CD14-positive monocyte (primary cell): ENCODE measurements at regions not wholly inside any gene's neighbourhood (a gene's known extent, or its start where the extent isn't known, plus 50 kb on each side); places are given as distances from the start of the nearest gene placed in this dataset.

Experiments used
- DNase-seq, 3 donors: peaks; one replicate each; pipeline ENCODE4 v3.0.0-alpha.2; 2011 to 2022
- H2AFZ ChIP-seq: 2 replicates; pipeline ENCODE4 v1.6.0; 2012; ENCODE audit warnings: mild to moderate bottlenecking, low read depth, low read length, inconsistent platforms; ENCODE audit not compliant: insufficient read depth, poor library complexity, severe bottlenecking
- H3K27ac ChIP-seq, 2 donors: 1 replicate in 1 of 2; 2 replicates in 1 of 2; pipeline ENCODE4 v1.5.1; 2012 to 2013; ENCODE audit warnings: low read length in 2 of 2, control low read depth in 1 of 2, inconsistent platforms in 1 of 2, low read depth in 1 of 2, mild to moderate bottlenecking in 1 of 2
- H3K27me3 ChIP-seq, 2 donors: one replicate each; pipeline versions ENCODE4 v1.6.0 to v1.6.1; 2011 to 2013; ENCODE audit warnings: low read length in 2 of 2; ENCODE audit not compliant: control insufficient read depth in 2 of 2, insufficient read depth in 2 of 2
- H3K36me3 ChIP-seq, 2 donors: replicated peaks in 1 of 2; 1 replicate in 1 of 2; 2 replicates in 1 of 2; pipeline versions ENCODE4 v1.5.1 to v1.6.1; 2012 to 2013; ENCODE audit warnings: low read length in 2 of 2, control low read depth in 1 of 2, inconsistent platforms in 1 of 2, mild to moderate bottlenecking in 1 of 2; ENCODE audit not compliant: insufficient read depth in 2 of 2, control insufficient read depth in 1 of 2
- H3K4me1 ChIP-seq, 2 donors: 1 replicate in 1 of 2; 2 replicates in 1 of 2; pipeline versions ENCODE4 v1.5.1 to v1.6.1; 2012 to 2013; ENCODE audit warnings: low read length in 2 of 2, control low read depth in 1 of 2, inconsistent platforms in 1 of 2, mild to moderate bottlenecking in 1 of 2, moderate library complexity in 1 of 2; ENCODE audit not compliant: insufficient read depth in 2 of 2, control insufficient read depth in 1 of 2
- H3K4me2 ChIP-seq: replicated peaks from 2 replicates; pipeline ENCODE3; 2012; ENCODE audit warnings: low read length, moderate library complexity, mild to moderate bottlenecking; ENCODE audit not compliant: poor library complexity, severe bottlenecking; ENCODE audit errors: extremely low read depth
- H3K4me3 ChIP-seq, 3 experiments: fragments of 200-600 bp in 1 of 3; sonication (generic) in 1 of 3; replicated peaks in 1 of 3; 1 replicate in 2 of 3; 2 replicates in 1 of 3; pipeline ENCODE4 v1.5.1; 2011 to 2013; ENCODE audit warnings: low read length in 3 of 3, mild to moderate bottlenecking in 3 of 3, control low read depth in 2 of 3, low read depth in 2 of 3, inconsistent platforms in 1 of 3, moderate library complexity in 1 of 3
- H3K79me2 ChIP-seq: 2 replicates; pipeline ENCODE4 v1.6.0; 2012; ENCODE audit warnings: mild to moderate bottlenecking, control low read depth, inconsistent platforms, low read length, moderate library complexity; ENCODE audit not compliant: insufficient read depth
- H3K9ac ChIP-seq: 2 replicates; pipeline ENCODE4 v1.6.0; 2017; ENCODE audit warnings: low read length, mild to moderate bottlenecking; ENCODE audit not compliant: insufficient read depth, poor library complexity, severe bottlenecking
- H3K9me3 ChIP-seq, 2 donors: replicated peaks in 1 of 2; 1 replicate in 1 of 2; 2 replicates in 1 of 2; pipeline versions ENCODE4 v1.5.1 to v1.6.1; 2012 to 2013; ENCODE audit warnings: low read length in 2 of 2, control low read depth in 1 of 2; ENCODE audit not compliant: control insufficient read depth in 1 of 2, insufficient read depth in 1 of 2
- H4K20me1 ChIP-seq: 2 replicates; pipeline ENCODE4 v1.6.0; 2012; ENCODE audit warnings: mild to moderate bottlenecking, low read length, control low read depth, moderate library complexity; ENCODE audit not compliant: insufficient read depth
- H3K27ac Mint-ChIP-seq, 7 donors: one replicate each; pipeline ENCODE4 v1.8.0; 2020; ENCODE audit warnings: mild to moderate bottlenecking in 7 of 7, mixed read lengths in 7 of 7, moderate library complexity in 6 of 7, inconsistent platforms in 2 of 7
- H3K27me3 Mint-ChIP-seq, 3 donors: one replicate each; pipeline ENCODE4 v1.8.0; 2021 to 2022; ENCODE audit warnings: low read depth in 3 of 3, mild to moderate bottlenecking in 3 of 3, mixed read lengths in 3 of 3, moderate library complexity in 3 of 3, inconsistent platforms in 1 of 3
- H3K36me3 Mint-ChIP-seq, 2 donors: one replicate each; pipeline ENCODE4 v1.8.0; 2020; ENCODE audit warnings: mixed read lengths in 2 of 2, inconsistent platforms in 1 of 2, mild to moderate bottlenecking in 1 of 2
- H3K4me1 Mint-ChIP-seq: one replicate; pipeline ENCODE4 v1.8.0; 2020; ENCODE audit warnings: mild to moderate bottlenecking, mixed read lengths
- H3K4me3 Mint-ChIP-seq, 2 donors: one replicate each; pipeline ENCODE4 v1.8.0; 2020; ENCODE audit warnings: mild to moderate bottlenecking in 2 of 2, mixed read lengths in 2 of 2, moderate library complexity in 1 of 2
- H3K9me3 Mint-ChIP-seq, 7 donors: one replicate each; pipeline ENCODE4 v1.8.0; 2020 to 2022; ENCODE audit warnings: mixed read lengths in 7 of 7, mild to moderate bottlenecking in 6 of 7, moderate library complexity in 6 of 7, inconsistent platforms in 2 of 7
- WGBS: methylation state at CpG from one replicate; pipeline ENCODE4 v1.1.5; 2013; ENCODE audit warnings: missing lambda C conversion rate; ENCODE audit not compliant: insufficient coverage; 5-methylcytosine and 5-hydroxymethylcytosine counted together
- intact Hi-C, 2 donors: fragments of 100-400 bp; cut with micrococcal nuclease; formaldehyde crosslinking; loops; one replicate each; pipeline versions ENCODE4 v1.15.0 to v1.15.1; 2023
- TF ChIP-seq, protein P1 (sequence below): fragments of 200-600 bp; IDR thresholded peaks from one replicate; pipeline ENCODE4 v1.8.0; 2022; ENCODE audit warnings: antibody characterized with exemption, mild to moderate bottlenecking

- intact Hi-C loops, result no loop called here
- Mint-ChIP-seq H3K4me3 (no peak overlapping the region), H3K9me3 (peaks cover 27 to 50% (median 36%) of the 10 kb centered on the region in 7 donors), H3K36me3 (no peaks in the 10 kb centered on the region), H3K27ac (no peak overlapping the region), H3K4me1 (no peaks in the 10 kb centered on the region), H3K27me3 (peaks cover 0 to 3% (median 1%) of the 10 kb centered on the region in 3 donors)
- no peaks in the 10 kb centered on the region for H3K27me3 ChIP-seq
- no peak overlapping the region for H3K9ac ChIP-seq
- 68% methylated on average over 3 of the region's 3 CpGs for WGBS
- no peak overlapping the region for H3K4me3 ChIP-seq
- no peak for DNase-seq
- no peaks in the 10 kb centered on the region for H3K36me3 ChIP-seq
- no peak overlapping the region for H3K27ac ChIP-seq
- peaks cover 75% of the 10 kb centered on the region in 2 donors for H3K9me3 ChIP-seq
- H3K4me2 ChIP-seq, result no peak overlapping the region
- H2AFZ ChIP-seq, result no peak overlapping the region
- no peaks in the 10 kb centered on the region for H3K4me1 ChIP-seq
- H4K20me1 ChIP-seq, result no peaks in the 10 kb centered on the region
- TF ChIP-seq, protein P1, sequence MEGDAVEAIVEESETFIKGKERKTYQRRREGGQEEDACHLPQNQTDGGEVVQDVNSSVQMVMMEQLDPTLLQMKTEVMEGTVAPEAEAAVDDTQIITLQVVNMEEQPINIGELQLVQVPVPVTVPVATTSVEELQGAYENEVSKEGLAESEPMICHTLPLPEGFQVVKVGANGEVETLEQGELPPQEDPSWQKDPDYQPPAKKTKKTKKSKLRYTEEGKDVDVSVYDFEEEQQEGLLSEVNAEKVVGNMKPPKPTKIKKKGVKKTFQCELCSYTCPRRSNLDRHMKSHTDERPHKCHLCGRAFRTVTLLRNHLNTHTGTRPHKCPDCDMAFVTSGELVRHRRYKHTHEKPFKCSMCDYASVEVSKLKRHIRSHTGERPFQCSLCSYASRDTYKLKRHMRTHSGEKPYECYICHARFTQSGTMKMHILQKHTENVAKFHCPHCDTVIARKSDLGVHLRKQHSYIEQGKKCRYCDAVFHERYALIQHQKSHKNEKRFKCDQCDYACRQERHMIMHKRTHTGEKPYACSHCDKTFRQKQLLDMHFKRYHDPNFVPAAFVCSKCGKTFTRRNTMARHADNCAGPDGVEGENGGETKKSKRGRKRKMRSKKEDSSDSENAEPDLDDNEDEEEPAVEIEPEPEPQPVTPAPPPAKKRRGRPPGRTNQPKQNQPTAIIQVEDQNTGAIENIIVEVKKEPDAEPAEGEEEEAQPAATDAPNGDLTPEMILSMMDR, result no peak
- H3K79me2 ChIP-seq, result no peaks in the 10 kb centered on the region
These were observed 1726.1 kb downstream of the TP53TG3F start for GRCh38 chr16:35185366-35186044.

DNA sequence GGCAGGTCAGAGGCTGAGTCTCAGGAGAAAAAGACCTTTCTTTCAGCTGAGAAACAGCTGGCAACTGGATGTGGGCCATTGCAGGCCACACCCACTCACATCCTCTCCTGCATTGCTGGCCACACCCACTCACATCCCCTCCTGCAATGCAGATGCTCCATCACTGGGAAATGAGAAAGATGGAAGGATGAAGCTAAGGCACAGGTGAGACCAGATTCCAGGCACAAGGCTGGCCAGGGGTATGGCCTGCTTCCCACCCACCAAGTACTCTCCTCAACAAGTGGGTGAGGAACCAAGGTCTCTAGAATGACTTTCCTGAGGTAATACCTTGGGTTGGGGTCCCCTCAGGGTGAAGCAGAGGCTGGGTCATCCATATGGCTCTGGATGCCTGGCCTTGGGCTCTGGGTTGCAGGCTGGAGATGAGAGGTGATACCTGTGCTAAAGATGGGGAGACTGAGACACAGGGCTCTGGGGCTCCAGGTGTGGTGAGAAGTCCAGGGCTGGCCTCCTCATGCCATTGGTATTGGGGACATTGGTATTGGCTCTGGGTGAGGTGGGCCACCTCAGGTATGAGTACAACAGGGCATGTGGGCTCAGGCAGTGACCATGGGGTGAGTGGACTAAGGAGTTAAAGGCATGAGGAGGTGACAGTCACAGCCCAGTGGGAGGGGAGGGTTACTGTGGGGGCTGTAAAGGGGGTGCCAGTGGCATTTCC, 1726.8 kb downstream of the TP53TG3F start:
- no peaks in the 10 kb centered on the region for H3K79me2 ChIP-seq

More for the DNA sequence above, 1726.8 kb downstream of the TP53TG3F start:
- no peaks in the 10 kb centered on the region for H3K4me1 ChIP-seq
- no peak overlapping the region for H3K4me3 Mint-ChIP-seq
- no peaks in the 10 kb centered on the region for H3K36me3 Mint-ChIP-seq
- intact Hi-C loops, result no loop called here
- no peak overlapping the region for H3K27ac Mint-ChIP-seq
- no peak overlapping the region for H3K4me2 ChIP-seq
- no peaks in the 10 kb centered on the region for H3K4me1 Mint-ChIP-seq
- no peak overlapping the region for H2AFZ ChIP-seq
- TF ChIP-seq, protein P1, result no peak
- no peak overlapping the region for H3K27ac ChIP-seq
- H3K27me3 ChIP-seq, result no peaks in the 10 kb centered on the region
- no peak for DNase-seq
- H3K4me3 ChIP-seq, result no peak overlapping the region
- peaks cover 27 to 50% (median 36%) of the 10 kb centered on the region in 7 donors for H3K9me3 Mint-ChIP-seq
- H4K20me1 ChIP-seq, result no peaks in the 10 kb centered on the region
- H3K9me3 ChIP-seq, result peaks cover 71% of the 10 kb centered on the region in 2 donors
- H3K27me3 Mint-ChIP-seq, result peaks cover 0 to 3% (median 1%) of the 10 kb centered on the region in 3 donors
- H3K9ac ChIP-seq, result no peak overlapping the region
- H3K36me3 ChIP-seq, result no peaks in the 10 kb centered on the region
